HG03108 (cell line): ENCODE measurements at regions not wholly inside any gene's neighbourhood (a gene's known extent, or its start where the extent isn't known, plus 50 kb on each side); places are given as distances from the start of the nearest gene placed in this dataset.
"Not testable (repeated sequence)": the region's sequence is repeated elsewhere in the genome, so short reads cannot be mapped to it uniquely, and the experiment has no call there.

ENCODE experiments used
- ATAC-seq: cut with Tn5 transposase; IDR thresholded peaks from one replicate; pipeline ENCODE4 v1.9.1; 2021; ENCODE audit warnings: moderate library complexity; ENCODE audit not compliant: unreplicated experiment

GRCh38 chr20:53891306-53891894, 179.0 kb downstream of the BCAS1 start:
- ATAC-seq: no peak

- ATAC-seq: no peak
Measured at GRCh38 chr20:53890443-53891305, 179.7 kb downstream of the BCAS1 start.

GRCh38 chr20:53889411-53890148, 180.8 kb downstream of the BCAS1 start:
- ATAC-seq: no peak

GRCh38 chr20:53888951-53889350, 181.4 kb downstream of the BCAS1 start:
- no peak for ATAC-seq

GRCh38 chr20:53888510-53888909, 181.9 kb downstream of the BCAS1 start:
- no peak for ATAC-seq

- no peak for ATAC-seq
Measured at GRCh38 chr20:53887973-53888372, 182.4 kb downstream of the BCAS1 start.

- ATAC-seq: no peak
Measured at GRCh38 chr20:53884859-53885541, 185.4 kb downstream of the BCAS1 start.

- no peak for ATAC-seq
Measured at GRCh38 chr20:53883098-53883911, 187.1 kb downstream of the BCAS1 start.

GRCh38 chr20:53882438-53882986, 187.9 kb downstream of the BCAS1 start:
- ATAC-seq: not testable (repeated sequence)

- ATAC-seq: no peak
Measured at GRCh38 chr20:53881362-53881761, 189.0 kb downstream of the BCAS1 start.

- ATAC-seq: no peak
Measured at GRCh38 chr20:53880108-53880641, 190.2 kb downstream of the BCAS1 start.

GRCh38 chr20:53879048-53879684, 191.2 kb downstream of the BCAS1 start:
- no peak for ATAC-seq

GRCh38 chr20:53878262-53879047, 191.9 kb downstream of the BCAS1 start:
- no peak for ATAC-seq

GRCh38 chr20:53876956-53877355, 193.4 kb downstream of the BCAS1 start:
- ATAC-seq: no peak

- ATAC-seq: no peak
Measured at GRCh38 chr20:53876470-53876869, 193.9 kb downstream of the BCAS1 start.

- no peak for ATAC-seq
Measured at GRCh38 chr20:53875452-53875851, 194.9 kb downstream of the BCAS1 start.

- ATAC-seq: no peak
Measured at GRCh38 chr20:53874706-53875105, 195.7 kb downstream of the BCAS1 start.

- ATAC-seq: no peak
Measured at GRCh38 chr20:53874104-53874503, 196.3 kb downstream of the BCAS1 start.

- no peak for ATAC-seq
Measured at GRCh38 chr20:53873230-53873604, 197.2 kb downstream of the BCAS1 start.
